Adrenal gland (tissue), 9 donors: ENCODE measurements at regions not wholly inside any gene's neighbourhood (a gene's known extent, or its start where the extent isn't known, plus 50 kb on each side); places are given as distances from the start of the nearest gene placed in this dataset.

Experiments used
- DNase-seq, 7 donors: peaks; one replicate each; pipeline ENCODE4 v3.0.0-alpha.2; 2019 to 2020
- H3K27ac ChIP-seq, 5 donors: fragments of 200-600 bp; sonication (generic) in 4 of 5; 1 replicate in 3 of 5; 2 replicates in 2 of 5; pipeline versions ENCODE4 v1.5.1 to v1.8.0; 2016 to 2020; ENCODE audit warnings: mild to moderate bottlenecking in 1 of 5
- H3K27me3 ChIP-seq: fragments of 200-600 bp; 2 replicates; pipeline ENCODE4 v1.8.0; 2021
- H3K36me3 ChIP-seq, 2 donors: fragments of 200-600 bp; replicated peaks in 1 of 2; 1 replicate in 1 of 2; 2 replicates in 1 of 2; pipeline versions ENCODE4 v1.5.1 to v1.8.0; 2018 to 2022
- H3K4me1 ChIP-seq, 2 donors: fragments of 200-600 bp; replicated peaks in 1 of 2; 1 replicate in 1 of 2; 2 replicates in 1 of 2; pipeline versions ENCODE4 v1.5.1 to v1.8.0; 2018 to 2021
- H3K4me3 ChIP-seq, 4 donors: fragments of 200-600 bp; sonication (generic) in 3 of 4; one replicate each; pipeline ENCODE4 v1.5.1; 2016 to 2018
- H3K9me3 ChIP-seq, 3 donors: fragments of 200-600 bp; sonication (generic) in 1 of 3; replicated peaks in 1 of 3; 1 replicate in 2 of 3; 2 replicates in 1 of 3; pipeline versions ENCODE4 v1.5.1 to v1.8.0; 2016 to 2021
- POLR2A ChIP-seq, 2 donors: fragments of 450-650 bp; IDR thresholded peaks; one replicate each; pipeline ENCODE4 v1.6.1; 2017; ENCODE audit warnings: antibody characterized with exemption in 2 of 2, mild to moderate bottlenecking in 2 of 2, moderate library complexity in 1 of 2
- WGBS, 4 donors: extraction: QIAGEN DNeasy Blood & Tissue Kit in 2 of 4; methylation state at CpG; one replicate each; pipeline versions ENCODE4 v1.1.5 to v1.1.7; 2013 to 2017; 5-methylcytosine and 5-hydroxymethylcytosine counted together
- intact Hi-C, 2 donors: fragments of 100-400 bp; cut with DNase I; formaldehyde crosslinking; loops; one replicate each; pipeline versions ENCODE4 v1.14.1 to v1.15.0; 2022 to 2023
- TF ChIP-seq, protein P1 (sequence below), 6 experiments: fragments of 450-650 bp in 4 of 6; fragments of 200-600 bp in 2 of 6; sonication (generic) in 1 of 6; IDR thresholded peaks; 1 replicate in 5 of 6; 2 replicates in 1 of 6; pipeline versions ENCODE4 v1.5.1 to v1.8.0; 2016 to 2021; ENCODE audit warnings: antibody characterized with exemption in 6 of 6, mild to moderate bottlenecking in 2 of 6, moderate library complexity in 1 of 6
- donor health status: healthy with polysubstance abuse.
- donor health status: Bipolar disorder and iron deficiency.
- donor health status: DM: yes; HTN: yes; CAD: no.
- donor health status: DM: no; HTN: no; CAD: no.
- donor health status: DM: no; HTN: no; CAD: no.

DNA sequence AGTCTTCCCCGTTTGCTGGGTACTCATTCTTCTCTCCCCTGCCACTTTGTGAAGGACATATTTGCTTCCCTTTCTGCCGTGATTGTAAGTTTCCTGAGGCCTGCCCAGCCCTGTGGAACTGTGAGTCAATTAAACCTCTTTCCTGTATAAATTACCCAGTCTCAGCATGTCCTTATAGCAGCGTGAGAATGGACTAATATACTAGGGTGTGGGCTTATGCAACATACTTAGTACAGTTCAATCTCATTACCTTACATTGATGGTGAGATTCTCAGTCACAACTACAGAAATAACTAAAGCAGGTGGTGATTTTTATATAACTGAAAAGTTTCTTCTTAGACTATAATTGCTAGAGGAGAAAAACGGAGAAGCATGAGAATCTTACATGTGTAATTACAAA, 237.9 kb upstream of the MMADHC start:
- no peaks in the 10 kb centered on the region for H3K9me3 ChIP-seq
- no peaks in the 10 kb centered on the region for H3K36me3 ChIP-seq
- intact Hi-C loops = no loop called here
- no peaks in the 10 kb centered on the region for H3K27me3 ChIP-seq
- TF ChIP-seq POLR2A (IDR thresholded peaks at IDR 0.05) = no peak
- TF ChIP-seq, protein P1, sequence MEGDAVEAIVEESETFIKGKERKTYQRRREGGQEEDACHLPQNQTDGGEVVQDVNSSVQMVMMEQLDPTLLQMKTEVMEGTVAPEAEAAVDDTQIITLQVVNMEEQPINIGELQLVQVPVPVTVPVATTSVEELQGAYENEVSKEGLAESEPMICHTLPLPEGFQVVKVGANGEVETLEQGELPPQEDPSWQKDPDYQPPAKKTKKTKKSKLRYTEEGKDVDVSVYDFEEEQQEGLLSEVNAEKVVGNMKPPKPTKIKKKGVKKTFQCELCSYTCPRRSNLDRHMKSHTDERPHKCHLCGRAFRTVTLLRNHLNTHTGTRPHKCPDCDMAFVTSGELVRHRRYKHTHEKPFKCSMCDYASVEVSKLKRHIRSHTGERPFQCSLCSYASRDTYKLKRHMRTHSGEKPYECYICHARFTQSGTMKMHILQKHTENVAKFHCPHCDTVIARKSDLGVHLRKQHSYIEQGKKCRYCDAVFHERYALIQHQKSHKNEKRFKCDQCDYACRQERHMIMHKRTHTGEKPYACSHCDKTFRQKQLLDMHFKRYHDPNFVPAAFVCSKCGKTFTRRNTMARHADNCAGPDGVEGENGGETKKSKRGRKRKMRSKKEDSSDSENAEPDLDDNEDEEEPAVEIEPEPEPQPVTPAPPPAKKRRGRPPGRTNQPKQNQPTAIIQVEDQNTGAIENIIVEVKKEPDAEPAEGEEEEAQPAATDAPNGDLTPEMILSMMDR (IDR thresholded peaks at IDR 0.05) = no peak
- H3K4me3 ChIP-seq = no peak overlapping the region
- no peaks in the 10 kb centered on the region for H3K4me1 ChIP-seq
- no peak for DNase-seq
- 61 to 79% (median 69%) methylated on average over 4 of the region's 4 CpGs for WGBS, 4 donors
- no peak overlapping the region for H3K27ac ChIP-seq

DNA sequence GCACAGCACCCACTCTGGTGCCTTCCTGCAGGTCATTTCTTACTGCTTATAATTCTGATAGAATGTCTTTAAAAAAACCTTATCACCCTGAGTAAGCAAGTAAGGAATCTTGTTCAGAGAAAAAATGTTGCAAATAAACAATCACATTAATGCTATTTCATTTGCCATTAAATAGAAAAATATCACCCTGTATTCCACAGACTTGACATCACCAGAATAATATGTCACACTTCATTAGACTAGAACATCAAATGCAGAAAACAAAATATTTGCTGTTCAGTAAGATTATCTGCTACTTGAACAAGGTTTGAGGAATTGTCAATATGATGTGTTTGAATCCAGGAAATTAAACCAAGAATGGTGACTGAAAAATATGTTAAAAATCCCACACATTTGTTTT, 236.6 kb upstream of the MMADHC start:
- Histone ChIP-seq H3K36me3 (no peaks in the 10 kb centered on the region), H3K4me1 (no peaks in the 10 kb centered on the region), H3K27me3 (no peaks in the 10 kb centered on the region), H3K9me3 (no peaks in the 10 kb centered on the region), H3K4me3 (no peak overlapping the region), H3K27ac (no peak overlapping the region)
- no peak for DNase-seq
- TF ChIP-seq, protein P1 (IDR thresholded peaks at IDR 0.05) = no peak
- TF ChIP-seq POLR2A (IDR thresholded peaks at IDR 0.05) = no peak
- intact Hi-C loops = no loop called here

DNA sequence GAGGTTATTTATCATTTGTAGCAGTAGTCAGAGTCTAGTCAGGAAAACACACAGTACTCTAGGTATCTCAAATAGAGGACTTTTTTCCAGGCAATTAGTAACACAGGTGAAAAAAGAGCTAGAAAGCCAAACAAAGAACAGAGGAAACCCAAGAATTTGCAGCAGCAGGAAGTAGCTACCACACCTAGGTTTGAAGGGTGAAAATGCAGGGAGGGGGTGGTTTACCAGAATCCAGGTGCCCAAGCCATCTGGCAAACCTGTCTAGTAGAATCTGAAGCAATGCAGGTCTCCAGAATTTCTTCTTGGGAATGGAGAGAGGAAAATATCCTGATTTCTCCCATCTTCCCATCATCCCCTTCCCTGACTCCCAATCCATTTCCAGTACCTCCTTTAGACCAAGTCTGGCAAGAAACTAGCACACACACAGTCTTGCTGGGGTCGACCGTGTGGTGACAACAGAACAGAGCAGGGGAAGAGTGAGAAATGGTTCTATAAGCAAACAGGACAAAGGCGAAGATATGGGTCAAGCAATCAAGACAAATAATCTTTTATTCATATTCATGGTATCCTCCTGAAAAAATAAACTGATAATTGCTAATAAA, 231.9 kb upstream of the MMADHC start:
- no peaks in the 10 kb centered on the region for H3K4me1 ChIP-seq
- DNase-seq = no peak
- WGBS, 4 donors = 80 to 87% (median 83%) methylated on average over 3 of the region's 3 CpGs
- no peak overlapping the region for H3K27ac ChIP-seq
- H3K9me3 ChIP-seq = no peaks in the 10 kb centered on the region
- H3K4me3 ChIP-seq = no peak overlapping the region
- H3K27me3 ChIP-seq = no peaks in the 10 kb centered on the region
- TF ChIP-seq, protein P1 (IDR thresholded peaks at IDR 0.05) = no peak
- TF ChIP-seq POLR2A (IDR thresholded peaks at IDR 0.05) = no peak
- no peaks in the 10 kb centered on the region for H3K36me3 ChIP-seq
- intact Hi-C loops = no loop called here

- no peak overlapping the region for H3K4me3 ChIP-seq
- WGBS, 4 donors = 87 to 100% (median 95%) methylated on average over 1 of the region's 1 CpG
- no peak overlapping the region for H3K27ac ChIP-seq
- H3K9me3 ChIP-seq = no peaks in the 10 kb centered on the region
- intact Hi-C loops = no loop called here
- DNase-seq = no peak
- H3K4me1 ChIP-seq = no peaks in the 10 kb centered on the region
- H3K27me3 ChIP-seq = no peaks in the 10 kb centered on the region
- H3K36me3 ChIP-seq = no peaks in the 10 kb centered on the region
- TF ChIP-seq POLR2A (IDR thresholded peaks at IDR 0.05) = no peak
- TF ChIP-seq, protein P1 (IDR thresholded peaks at IDR 0.05) = no peak
Measured at GRCh38 chr2:149816756-149817551, 229.4 kb upstream of the MMADHC start.
